Gastrocnemius medialis (tissue), 4 donors: ENCODE measurements at regions not wholly inside any gene's neighbourhood (a gene's known extent, or its start where the extent isn't known, plus 50 kb on each side); places are given as distances from the start of the nearest gene placed in this dataset.

Experiments
- ATAC-seq, 2 donors: fragments of 150-250 bp; one replicate each; pipeline ENCODE4 v1.9.1; 2016
- DNase-seq, 2 donors: peaks; one replicate each; pipeline ENCODE4 v3.0.0-alpha.2; 2019
- H3K27ac ChIP-seq, 4 donors: fragments of 200-600 bp; sonication (generic); 1 replicate in 1 of 4; 2 replicates in 3 of 4; pipeline ENCODE4 v1.5.1; 2016 to 2018; ENCODE audit warnings: mild to moderate bottlenecking in 2 of 4, moderate library complexity in 1 of 4
- H3K27me3 ChIP-seq, 3 donors: fragments of 200-600 bp; sonication (generic) in 2 of 3; 1 replicate in 1 of 3; 2 replicates in 2 of 3; pipeline versions ENCODE4 v1.5.1 to v1.6.0; 2016 to 2019; ENCODE audit warnings: mild to moderate bottlenecking in 1 of 3, moderate library complexity in 1 of 3
- H3K36me3 ChIP-seq, 2 donors: fragments of 200-600 bp; sonication (generic) in 1 of 2; one replicate each; pipeline ENCODE4 v1.5.1; 2017 to 2018
- H3K4me1 ChIP-seq, 2 donors: fragments of 200-600 bp; sonication (generic) in 1 of 2; one replicate each; pipeline ENCODE4 v1.5.1; 2016 to 2017; ENCODE audit warnings: mild to moderate bottlenecking in 2 of 2
- H3K4me3 ChIP-seq, 4 donors: fragments of 200-600 bp; sonication (generic) in 3 of 4; 1 replicate in 1 of 4; 2 replicates in 3 of 4; pipeline ENCODE4 v1.5.1; 2016 to 2019; ENCODE audit warnings: mild to moderate bottlenecking in 2 of 4
- H3K9me3 ChIP-seq, 3 donors: fragments of 200-600 bp; sonication (generic) in 2 of 3; 1 replicate in 1 of 3; 2 replicates in 2 of 3; pipeline ENCODE4 v1.5.1; 2016 to 2019
- POLR2A ChIP-seq, 2 donors: fragments of 450-650 bp; IDR thresholded peaks; one replicate each; pipeline ENCODE4 v1.6.1; 2017; ENCODE audit warnings: antibody characterized with exemption in 2 of 2, mild to moderate bottlenecking in 2 of 2, moderate library complexity in 2 of 2
- in situ Hi-C, 4 donors: fragments of 200-750 bp; cut with MboI; loops; one replicate each; pipeline versions ENCODE4 v1.15.0 to v1.8.0; 2017; ENCODE audit warnings: low sequenced_read_pairs in 4 of 4
- intact Hi-C: fragments of 100-400 bp; cut with DNase I; formaldehyde crosslinking; loops from one replicate; pipeline ENCODE4 v1.15.1; 2023; ENCODE audit warnings: low total_unique reads
- TF ChIP-seq, protein P1 (sequence below), 5 experiments: fragments of 450-650 bp in 3 of 5; fragments of 200-600 bp in 2 of 5; sonication (generic) in 2 of 5; IDR thresholded peaks in 4 of 5; conservative IDR thresholded peaks in 1 of 5; 1 replicate in 4 of 5; 2 replicates in 1 of 5; pipeline ENCODE4 v1.5.1; 2016 to 2019; ENCODE audit warnings: antibody characterized with exemption in 5 of 5, mild to moderate bottlenecking in 3 of 5, moderate library complexity in 3 of 5

DNA sequence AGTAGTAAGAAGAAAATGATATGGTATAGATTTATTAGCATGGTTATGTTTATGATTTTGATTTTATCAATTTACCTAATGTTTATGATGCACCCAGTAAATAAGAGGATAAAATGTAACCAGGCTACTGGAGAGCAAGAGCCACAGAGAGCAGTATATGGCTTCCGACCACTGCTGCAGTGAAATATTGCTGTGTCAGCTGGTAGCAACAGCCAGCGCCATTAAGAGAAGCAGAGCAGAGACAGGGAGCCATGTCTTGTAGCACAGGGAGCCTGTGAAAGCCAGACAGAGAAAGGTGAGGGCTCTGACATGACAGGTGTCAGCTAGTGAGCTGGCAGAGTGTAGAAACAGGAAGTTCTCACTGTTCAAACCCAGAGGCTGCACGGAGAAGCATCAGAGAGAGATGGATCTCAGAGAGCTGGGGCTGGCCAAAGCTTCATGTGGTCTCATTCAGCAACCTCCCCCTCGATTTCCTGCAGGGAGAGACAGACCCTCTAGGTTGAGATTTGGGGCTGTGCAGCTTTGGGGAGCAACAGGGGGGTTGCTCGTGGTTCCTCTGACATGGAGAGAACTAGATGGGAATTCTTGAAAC lies 202.1 kb downstream of the MED10 start:
- in situ Hi-C loops: no loop called here
- intact Hi-C loops: no loop called here

DNA sequence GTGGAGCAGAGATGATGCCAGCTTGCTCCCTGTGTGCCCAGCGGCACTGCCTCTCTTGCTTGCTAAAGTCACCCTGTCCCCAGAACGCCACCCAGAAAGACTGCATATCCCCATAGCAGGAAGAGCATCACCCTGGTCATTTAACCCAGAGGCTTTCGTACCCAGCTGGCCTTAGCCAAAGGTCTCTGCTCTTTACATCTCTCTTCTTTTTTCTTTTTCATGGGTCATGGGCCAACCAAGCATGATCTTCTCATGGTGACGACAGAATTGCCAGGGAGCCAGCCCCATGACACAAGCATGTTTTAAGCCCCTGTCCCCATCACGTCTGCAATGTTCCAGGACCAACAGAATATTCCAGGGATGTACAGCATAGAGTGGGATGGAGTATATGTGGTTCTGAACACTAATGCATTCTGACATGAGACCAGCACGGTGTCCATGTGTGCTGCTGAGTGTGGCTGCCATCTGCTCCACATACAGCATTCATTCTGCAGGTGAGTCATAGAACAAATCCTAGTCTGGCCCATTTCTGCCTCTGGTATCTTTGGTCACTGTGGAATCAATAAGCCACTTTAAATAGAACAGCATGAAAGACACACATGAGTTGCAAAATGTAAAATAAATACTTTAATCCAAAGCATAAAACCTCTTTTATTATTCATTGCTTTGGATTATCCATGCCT lies 203.0 kb downstream of the MED10 start:
- no peaks in the 10 kb centered on the region for H3K36me3 ChIP-seq
- H3K27ac ChIP-seq: no peak overlapping the region
- no peak for DNase-seq
- no peaks in the 10 kb centered on the region for H3K4me1 ChIP-seq
- no peaks in the 10 kb centered on the region for H3K9me3 ChIP-seq
- H3K4me3 ChIP-seq: no peak overlapping the region
- ATAC-seq: no peak
- in situ Hi-C loops: no loop called here
- no peaks in the 10 kb centered on the region for H3K27me3 ChIP-seq
- TF ChIP-seq, protein P1, sequence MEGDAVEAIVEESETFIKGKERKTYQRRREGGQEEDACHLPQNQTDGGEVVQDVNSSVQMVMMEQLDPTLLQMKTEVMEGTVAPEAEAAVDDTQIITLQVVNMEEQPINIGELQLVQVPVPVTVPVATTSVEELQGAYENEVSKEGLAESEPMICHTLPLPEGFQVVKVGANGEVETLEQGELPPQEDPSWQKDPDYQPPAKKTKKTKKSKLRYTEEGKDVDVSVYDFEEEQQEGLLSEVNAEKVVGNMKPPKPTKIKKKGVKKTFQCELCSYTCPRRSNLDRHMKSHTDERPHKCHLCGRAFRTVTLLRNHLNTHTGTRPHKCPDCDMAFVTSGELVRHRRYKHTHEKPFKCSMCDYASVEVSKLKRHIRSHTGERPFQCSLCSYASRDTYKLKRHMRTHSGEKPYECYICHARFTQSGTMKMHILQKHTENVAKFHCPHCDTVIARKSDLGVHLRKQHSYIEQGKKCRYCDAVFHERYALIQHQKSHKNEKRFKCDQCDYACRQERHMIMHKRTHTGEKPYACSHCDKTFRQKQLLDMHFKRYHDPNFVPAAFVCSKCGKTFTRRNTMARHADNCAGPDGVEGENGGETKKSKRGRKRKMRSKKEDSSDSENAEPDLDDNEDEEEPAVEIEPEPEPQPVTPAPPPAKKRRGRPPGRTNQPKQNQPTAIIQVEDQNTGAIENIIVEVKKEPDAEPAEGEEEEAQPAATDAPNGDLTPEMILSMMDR (IDR thresholded peaks at IDR 0.05 in 4 of 5, conservative IDR thresholded peaks at IDR 0.05 in 1 of 5): no peak
- no peak for TF ChIP-seq POLR2A (IDR thresholded peaks at IDR 0.05)
- intact Hi-C loops: no loop called here

More for the DNA sequence above, 202.1 kb downstream of the MED10 start:
- Histone ChIP-seq H3K4me3 (no peak overlapping the region), H3K36me3 (no peaks in the 10 kb centered on the region), H3K27me3 (no peaks in the 10 kb centered on the region), H3K27ac (no peak overlapping the region), H3K4me1 (no peaks in the 10 kb centered on the region), H3K9me3 (no peaks in the 10 kb centered on the region)
- TF ChIP-seq, protein P1 (IDR thresholded peaks at IDR 0.05 in 4 of 5, conservative IDR thresholded peaks at IDR 0.05 in 1 of 5): no peak
- no peak for TF ChIP-seq POLR2A (IDR thresholded peaks at IDR 0.05)
- ATAC-seq (no peak), DNase-seq (no peak)

DNA sequence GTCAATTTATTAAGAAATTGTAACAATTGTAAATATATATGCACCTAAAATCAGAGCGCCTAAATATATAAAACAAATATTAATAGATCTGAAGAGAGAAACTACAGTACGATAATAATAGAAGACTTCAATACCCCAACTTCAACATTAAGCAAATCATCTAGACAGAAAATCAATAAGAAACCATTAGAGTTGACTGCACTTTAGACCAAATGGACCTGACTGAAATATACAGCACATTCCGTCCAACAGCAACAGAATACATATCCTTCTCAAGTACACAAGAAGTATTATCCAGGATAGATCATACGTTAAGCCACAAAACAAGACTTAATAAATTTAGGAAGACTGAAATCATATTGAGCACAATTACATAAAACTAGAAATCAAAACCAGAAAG lies 208.7 kb downstream of the MED10 start:
- no peaks in the 10 kb centered on the region for H3K27me3 ChIP-seq
- TF ChIP-seq, protein P1 (IDR thresholded peaks at IDR 0.05 in 4 of 5, conservative IDR thresholded peaks at IDR 0.05 in 1 of 5): no peak
- TF ChIP-seq POLR2A (IDR thresholded peaks at IDR 0.05): no peak
- DNase-seq: no peak
- no peaks in the 10 kb centered on the region for H3K9me3 ChIP-seq
- intact Hi-C loops (no loop called here), in situ Hi-C loops (no loop called here)
- no peak overlapping the region for H3K27ac ChIP-seq
- H3K36me3 ChIP-seq: no peaks in the 10 kb centered on the region
- no peak overlapping the region for H3K4me3 ChIP-seq
- ATAC-seq: no peak
- H3K4me1 ChIP-seq: no peaks in the 10 kb centered on the region

DNA sequence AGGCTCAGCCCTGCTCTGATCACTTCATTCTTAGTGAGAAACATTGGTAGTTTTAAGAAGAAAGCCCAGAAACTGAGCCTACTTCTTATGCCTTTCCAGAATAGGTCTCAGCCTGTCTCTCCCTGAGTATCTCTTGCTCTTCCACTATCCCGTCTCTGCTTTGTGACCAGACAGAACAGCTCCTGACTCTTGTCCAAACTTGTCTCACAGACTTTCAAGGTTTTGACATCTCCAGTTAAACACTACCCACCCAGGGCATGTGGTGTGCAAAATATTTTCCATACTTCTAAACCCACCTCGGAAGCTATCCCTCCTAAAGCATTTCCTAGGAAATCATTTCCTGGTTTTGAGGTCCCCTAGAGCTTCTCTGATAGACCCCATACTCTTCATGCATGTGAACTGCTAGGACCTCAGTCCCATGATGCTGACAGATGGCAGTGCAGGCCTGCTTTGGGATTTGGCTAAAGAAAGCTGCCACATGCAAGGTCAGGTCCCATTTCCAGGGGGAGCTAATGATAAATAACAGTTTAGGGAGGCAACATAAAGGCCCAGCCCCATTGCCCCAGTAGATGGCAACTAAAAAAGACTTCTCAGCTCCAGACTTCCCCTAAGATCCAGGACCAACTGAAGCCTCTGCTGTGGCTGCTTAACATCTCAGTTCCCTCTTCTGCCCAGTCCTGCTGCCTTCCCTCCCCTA lies 211.5 kb downstream of the MED10 start:
- Histone ChIP-seq H3K36me3 (no peaks in the 10 kb centered on the region), H3K4me3 (no peak overlapping the region), H3K27ac (no peak overlapping the region), H3K4me1 (no peaks in the 10 kb centered on the region), H3K9me3 (no peaks in the 10 kb centered on the region), H3K27me3 (peaks cover 0 to 4% (median 0%) of the 10 kb centered on the region in 3 donors)
- in situ Hi-C loops (no loop called here), intact Hi-C loops (no loop called here)
- DNase-seq: no peak
- TF ChIP-seq, protein P1 (IDR thresholded peaks at IDR 0.05 in 4 of 5, conservative IDR thresholded peaks at IDR 0.05 in 1 of 5): no peak
- TF ChIP-seq POLR2A (IDR thresholded peaks at IDR 0.05): no peak
- no peak for ATAC-seq
